A673 (cell line): ENCODE measurements at regions not wholly inside any gene's neighbourhood (a gene's known extent, or its start where the extent isn't known, plus 50 kb on each side); places are given as distances from the start of the nearest gene placed in this dataset.

Experiments
- BruUV-seq: library from RNA; stranded (reverse); fragments of 400-500 nt; replicated peaks from 2 replicates; lab custom pipeline; 2021; lab: Mats Ljungman, UMichigan
- CTCF ChIA-PET: fragments of 300-600 bp; sonication (Branson Sonifier 250); formaldehyde crosslinking; loops from one replicate; lab custom pipeline; 2022; ENCODE audit warnings: antibody characterized with exemption; lab: Charles Lee
- POLR2A ChIA-PET: fragments of 300-600 bp; sonication (Branson Sonifier 250); formaldehyde crosslinking; loops from one replicate; lab custom pipeline; 2022; ENCODE audit warnings: antibody characterized with exemption; ENCODE audit not compliant: low non-redundant PET; lab: Charles Lee
- DNase-seq: peaks from one replicate; pipeline ENCODE4 v3.0.0-alpha.2; 2015; ENCODE audit warnings: low spot score
- H3K27ac ChIP-seq: fragments of 200-600 bp; sonication (generic); 2 replicates; pipeline ENCODE4 v1.5.1; 2016; ENCODE audit warnings: mixed run types, low read depth, mild to moderate bottlenecking, mixed read lengths, antibody characterized with exemption, low read length; ENCODE audit not compliant: poor library complexity, severe bottlenecking
- H3K27me3 ChIP-seq: fragments of 200-600 bp; sonication (generic); replicated peaks from 2 replicates; pipeline ENCODE4 v1.6.1; 2017; ENCODE audit warnings: mixed run types, low read depth, mild to moderate bottlenecking, mixed read lengths, antibody characterized with exemption, low read length; ENCODE audit not compliant: insufficient read depth, poor library complexity
- H3K36me3 ChIP-seq: fragments of 200-600 bp; sonication (generic); 2 replicates; pipeline ENCODE4 v1.6.1; 2016; ENCODE audit warnings: mixed run types, mild to moderate bottlenecking, mixed read lengths, antibody characterized with exemption, low read length; ENCODE audit not compliant: insufficient read depth, poor library complexity, severe bottlenecking
- H3K4me1 ChIP-seq: fragments of 200-600 bp; sonication (generic); 2 replicates; pipeline ENCODE4 v1.6.1; 2017; ENCODE audit warnings: mixed run types, mild to moderate bottlenecking, mixed read lengths, antibody characterized with exemption, low read length; ENCODE audit not compliant: insufficient read depth, poor library complexity, severe bottlenecking
- H3K4me3 ChIP-seq: fragments of 200-600 bp; sonication (generic); 2 replicates; pipeline ENCODE4 v1.5.1; 2016; ENCODE audit warnings: low read depth, mixed run types, mild to moderate bottlenecking, mixed read lengths, low read length; ENCODE audit not compliant: poor library complexity, severe bottlenecking
- H3K9me3 ChIP-seq: fragments of 200-600 bp; sonication (generic); 2 replicates; pipeline ENCODE4 v1.6.1; 2016; ENCODE audit warnings: mixed run types, low read depth, mild to moderate bottlenecking, mixed read lengths, antibody characterized with exemption, low read length; ENCODE audit not compliant: poor library complexity, severe bottlenecking
- CTCF ChIP-seq: fragments of 300-800, 200-600 bp; sonication (generic); conservative IDR thresholded peaks from 2 replicates; pipeline ENCODE4 v1.5.1; 2017; ENCODE audit warnings: low read depth, mild to moderate bottlenecking, antibody characterized with exemption, low read length, moderate library complexity, mixed read lengths
- EZH2 ChIP-seq: fragments of 200-600 bp; sonication (generic); IDR thresholded peaks from 2 replicates; pipeline ENCODE4 v1.6.1; 2017; ENCODE audit warnings: borderline replicate concordance, low read depth, mild to moderate bottlenecking, mixed read lengths, antibody characterized with exemption, low read length; ENCODE audit not compliant: poor library complexity, severe bottlenecking
- intact Hi-C: fragments of 100-400 bp; cut with micrococcal nuclease; formaldehyde crosslinking; loops from one replicate; pipeline ENCODE4 v1.10.0; 2022; ENCODE audit not compliant: unreplicated experiment

GRCh38 chr4:126109836-126110235 lies 795.1 kb downstream of the FAT4 start:
- H3K4me3 ChIP-seq, result no peak overlapping the region
- H3K4me1 ChIP-seq, result no peaks in the 10 kb centered on the region
- no peaks in the 10 kb centered on the region for H3K36me3 ChIP-seq
- H3K27ac ChIP-seq, result no peak overlapping the region
- peaks cover 20% of the 10 kb centered on the region for H3K9me3 ChIP-seq
- intact Hi-C loops, result no loop called here
- POLR2A ChIA-PET, result no interaction called here
- CTCF ChIA-PET, result no interaction called here
- no peaks in the 10 kb centered on the region for H3K27me3 ChIP-seq
- no peak for DNase-seq
- no TSS peak for BruUV-seq
- TF ChIP-seq CTCF, result no peak
- TF ChIP-seq EZH2, result no peak

GRCh38 chr4:126113058-126113457 lies 798.3 kb downstream of the FAT4 start:
- intact Hi-C loops, result no loop called here
- Histone ChIP-seq H3K4me1 (no peaks in the 10 kb centered on the region), H3K36me3 (no peaks in the 10 kb centered on the region), H3K27me3 (no peaks in the 10 kb centered on the region), H3K4me3 (no peak overlapping the region), H3K27ac (no peak overlapping the region), H3K9me3 (peaks cover 28% of the 10 kb centered on the region)
- no peak for TF ChIP-seq EZH2
- no peak for TF ChIP-seq CTCF
- DNase-seq, result no peak
- no TSS peak for BruUV-seq
- ChIA-PET CTCF (no interaction called here), POLR2A (no interaction called here)

- BruUV-seq, result no TSS peak
- DNase-seq, result no peak
- TF ChIP-seq CTCF (no peak), EZH2 (no peak)
- no peak overlapping the region for H3K27ac ChIP-seq
- H3K4me3 ChIP-seq, result no peak overlapping the region
- H3K27me3 ChIP-seq, result no peaks in the 10 kb centered on the region
- no peaks in the 10 kb centered on the region for H3K9me3 ChIP-seq
- CTCF ChIA-PET, result no interaction called here
- no peaks in the 10 kb centered on the region for H3K36me3 ChIP-seq
- POLR2A ChIA-PET, result no interaction called here
- peaks cover 6% of the 10 kb centered on the region for H3K4me1 ChIP-seq
- intact Hi-C loops, result no loop called here
Measured at GRCh38 chr4:126123611-126124325, 809.0 kb downstream of the FAT4 start.
